ENCODE measurements at regions not wholly inside any gene's neighbourhood (a gene's known extent, or its start where the extent isn't known, plus 50 kb on each side); places are given as distances from the start of the nearest gene placed in this dataset.

- H3K4me3 ChIP-seq (ENCODE audit: low read length) = no peak overlapping the region
- no peak for DNase-seq (ENCODE audit: low read depth, low spot score)
Measured at GRCh38 chr21:22211943-22212342, 1213.7 kb downstream of the NCAM2 start.

- H3K4me3 ChIP-seq (ENCODE audit: low read length) = no peak overlapping the region
- DNase-seq (ENCODE audit: low read depth, low spot score) = no peak
Measured at GRCh38 chr21:22223385-22223784, 1225.2 kb downstream of the NCAM2 start.

- DNase-seq (ENCODE audit: low read depth, low spot score) = no peak
- H3K4me3 ChIP-seq (ENCODE audit: low read length) = no peak overlapping the region
Measured at GRCh38 chr21:22224261-22224660, 1226.1 kb downstream of the NCAM2 start.

GRCh38 chr21:22225299-22225698 is 1227.1 kb downstream of the NCAM2 start:
- no peak for DNase-seq (ENCODE audit: low read depth, low spot score)
- H3K4me3 ChIP-seq (ENCODE audit: low read length) = no peak overlapping the region

GRCh38 chr21:22231013-22231412 is 1232.8 kb downstream of the NCAM2 start:
- H3K4me3 ChIP-seq (ENCODE audit: low read length) = no peak overlapping the region
- no peak for DNase-seq (ENCODE audit: low read depth, low spot score)

GRCh38 chr21:22235866-22236590 is 1237.8 kb downstream of the NCAM2 start:
- no peak overlapping the region for H3K4me3 ChIP-seq (ENCODE audit: low read length)
- no peak for DNase-seq (ENCODE audit: low read depth, low spot score)

GRCh38 chr21:22244516-22244915 is 1246.3 kb downstream of the NCAM2 start:
- DNase-seq (ENCODE audit: low read depth, low spot score) = no peak
- H3K4me3 ChIP-seq (ENCODE audit: low read length) = no peak overlapping the region

GRCh38 chr21:22250355-22250754 is 1252.1 kb downstream of the NCAM2 start:
- DNase-seq (ENCODE audit: low read depth, low spot score) = no peak
- H3K4me3 ChIP-seq (ENCODE audit: low read length) = no peak overlapping the region

GRCh38 chr21:22253761-22254160 is 1255.6 kb downstream of the NCAM2 start:
- no peak for DNase-seq (ENCODE audit: low read depth, low spot score)
- H3K4me3 ChIP-seq (ENCODE audit: low read length) = no peak overlapping the region

GRCh38 chr21:22258821-22259220 is 1260.6 kb downstream of the NCAM2 start:
- no peak overlapping the region for H3K4me3 ChIP-seq (ENCODE audit: low read length)
- DNase-seq (ENCODE audit: low read depth, low spot score) = no peak

GRCh38 chr21:22260274-22260673 is 1262.1 kb downstream of the NCAM2 start:
- DNase-seq (ENCODE audit: low read depth, low spot score) = no peak
- H3K4me3 ChIP-seq (ENCODE audit: low read length) = no peak overlapping the region

GRCh38 chr21:22263890-22264289 is 1265.7 kb downstream of the NCAM2 start:
- H3K4me3 ChIP-seq (ENCODE audit: low read length) = no peak overlapping the region
- DNase-seq (ENCODE audit: low read depth, low spot score) = no peak

- no peak for DNase-seq (ENCODE audit: low read depth, low spot score)
- H3K4me3 ChIP-seq (ENCODE audit: low read length) = no peak overlapping the region
Measured at GRCh38 chr21:22277341-22277740, 1279.1 kb downstream of the NCAM2 start.

- DNase-seq (ENCODE audit: low read depth, low spot score) = no peak
- no peak overlapping the region for H3K4me3 ChIP-seq (ENCODE audit: low read length)
Measured at GRCh38 chr21:22278366-22278765, 1280.2 kb downstream of the NCAM2 start.

- DNase-seq (ENCODE audit: low read depth, low spot score) = no peak
Measured at GRCh38 chr21:22280851-22281250, 1282.6 kb downstream of the NCAM2 start.

GRCh38 chr21:22288885-22289499 is 1290.8 kb downstream of the NCAM2 start:
- H3K4me3 ChIP-seq (ENCODE audit: low read length) = no peak overlapping the region
- no peak for DNase-seq (ENCODE audit: low read depth, low spot score)

More at GRCh38 chr21:22280851-22281250, 1282.6 kb downstream of the NCAM2 start:
- no peak overlapping the region for H3K4me3 ChIP-seq (ENCODE audit: low read length)

GRCh38 chr21:22292144-22292543 is 1293.9 kb downstream of the NCAM2 start:
- DNase-seq (ENCODE audit: low read depth, low spot score) = no peak
- no peak overlapping the region for H3K4me3 ChIP-seq (ENCODE audit: low read length)

GRCh38 chr21:22297575-22297974 is 1299.4 kb downstream of the NCAM2 start:
- H3K4me3 ChIP-seq (ENCODE audit: low read length) = no peak overlapping the region
- peak; percentile 21 for DNase-seq (ENCODE audit: low read depth, low spot score)

GRCh38 chr21:22311741-22312462 is 1313.7 kb downstream of the NCAM2 start:
- no peak for DNase-seq (ENCODE audit: low read depth, low spot score)
- no peak overlapping the region for H3K4me3 ChIP-seq (ENCODE audit: low read length)

GRCh38 chr21:22314963-22315362 is 1316.8 kb downstream of the NCAM2 start:
- no peak overlapping the region for H3K4me3 ChIP-seq (ENCODE audit: low read length)
- DNase-seq (ENCODE audit: low read depth, low spot score) = no peak

Measured in Jurkat, Clone E6-1 (cell line).